H1 (cell line): ENCODE measurements at regions not wholly inside any gene's neighbourhood (a gene's known extent, or its start where the extent isn't known, plus 50 kb on each side); places are given as distances from the start of the nearest gene placed in this dataset.

ENCODE experiments used
- CTCF ChIA-PET: fragments of 300-600 bp; sonication (Branson Sonifier 250); formaldehyde crosslinking; loops from one replicate; lab custom pipeline; 2021; ENCODE audit not compliant: partially characterized antibody; lab: Charles Lee
- POLR2A ChIA-PET: fragments of 300-600 bp; sonication (Branson Sonifier 250); formaldehyde crosslinking; loops from one replicate; lab custom pipeline; 2021; ENCODE audit warnings: inconsistent platforms; ENCODE audit not compliant: partially characterized antibody; lab: Charles Lee
- DNase-seq, 2 experiments: peaks; one replicate each; pipeline versions ENCODE4 v3.0.0 to v3.0.0-alpha.2; 2010 to 2022; ENCODE audit warnings: low spot score in 2 of 2, low read depth in 1 of 2, mixed read lengths in 1 of 2
- FAIRE-seq: peaks from 2 replicates; lab custom pipeline; 2011; peaks lifted over from hg19 to GRCh38; lab: Jason Lieb, UNC
- H2AFZ ChIP-seq: 2 replicates; pipeline ENCODE4 v1.8.1; 2012; ENCODE audit warnings: low read length, inconsistent platforms
- H2AK5ac ChIP-seq: 2 replicates; pipeline ENCODE4 v1.6.1; 2013; ENCODE audit warnings: low read depth, low read length
- H2BK120ac ChIP-seq: replicated peaks from 2 replicates; pipeline ENCODE3; 2013; ENCODE audit warnings: low read depth, low read length, inconsistent platforms
- H2BK12ac ChIP-seq: 2 replicates; pipeline ENCODE4 v1.6.1; 2013; ENCODE audit warnings: low read depth, low read length
- H2BK15ac ChIP-seq: 2 replicates; pipeline ENCODE4 v1.6.1; 2013; ENCODE audit warnings: low read length
- H2BK20ac ChIP-seq: 2 replicates; pipeline ENCODE4 v1.6.1; 2013; ENCODE audit warnings: low read length
- H2BK5ac ChIP-seq: 2 replicates; pipeline ENCODE4 v1.6.1; 2013; ENCODE audit warnings: low read depth, low read length
- H3K14ac ChIP-seq: 2 replicates; pipeline ENCODE4 v1.6.1; 2013; ENCODE audit warnings: inconsistent platforms; ENCODE audit not compliant: insufficient read length
- H3K18ac ChIP-seq: 2 replicates; pipeline ENCODE4 v1.6.1; 2013; ENCODE audit warnings: low read length; ENCODE audit errors: extremely low read depth
- H3K23ac ChIP-seq: 2 replicates; pipeline ENCODE4 v1.6.1; 2013; ENCODE audit warnings: inconsistent platforms; ENCODE audit not compliant: insufficient read length
- H3K23me2 ChIP-seq: 2 replicates; pipeline ENCODE4 v1.6.1; 2013; ENCODE audit warnings: low read depth, low read length
- H3K27ac ChIP-seq: 2 replicates; pipeline ENCODE4 v1.6.1; 2011; ENCODE audit warnings: low read depth, low read length, inconsistent platforms
- H3K27me3 ChIP-seq, 4 experiments: replicated peaks in 1 of 4; 1 replicate in 1 of 4; 2 replicates in 3 of 4; pipeline versions ENCODE4 v1.6.1 to v1.8.1; 2011 to 2013; ENCODE audit warnings: low read length in 3 of 4, mild to moderate bottlenecking in 3 of 4, inconsistent platforms in 2 of 4, mixed read lengths in 2 of 4, moderate library complexity in 1 of 4; ENCODE audit not compliant: control insufficient read depth in 3 of 4, insufficient read depth in 3 of 4; ENCODE audit errors: extremely low read depth in 1 of 4
- H3K36me3 ChIP-seq, 4 experiments: 2 replicates each; pipeline versions ENCODE4 v1.6.1 to v1.8.1; 2011 to 2013; ENCODE audit warnings: mild to moderate bottlenecking in 4 of 4, low read length in 3 of 4, moderate library complexity in 2 of 4, control low read depth in 1 of 4, inconsistent platforms in 1 of 4; ENCODE audit not compliant: insufficient read depth in 4 of 4, control insufficient read depth in 2 of 4
- H3K4ac ChIP-seq: replicated peaks from 2 replicates; pipeline ENCODE3; 2013; ENCODE audit warnings: low read length, low read depth, mixed read lengths, inconsistent platforms; ENCODE audit not compliant: insufficient read length
- H3K4me1 ChIP-seq, 4 experiments: replicated peaks in 1 of 4; 1 replicate in 1 of 4; 2 replicates in 3 of 4; pipeline versions ENCODE4 v1.6.1 to v1.8.1; 2011 to 2013; ENCODE audit warnings: low read length in 3 of 4, inconsistent platforms in 2 of 4, mixed read lengths in 1 of 4; ENCODE audit not compliant: insufficient read depth in 4 of 4, control insufficient read depth in 3 of 4
- H3K4me2 ChIP-seq, 2 experiments: 2 replicates each; pipeline versions ENCODE4 v1.6.1 to v1.8.1; 2011 to 2013; ENCODE audit warnings: low read depth in 2 of 2, low read length in 2 of 2, control low read depth in 1 of 2, inconsistent platforms in 1 of 2, mild to moderate bottlenecking in 1 of 2; ENCODE audit not compliant: insufficient read depth in 1 of 2
- H3K4me3 ChIP-seq, 4 experiments: fragments of 200-600, 300-600 bp in 1 of 4; sonication (generic), shearing (Covaris generic), sonication (Bioruptor Twin) in 1 of 4; 2 replicates each; pipeline versions ENCODE4 v1.5.1 to v1.8.1; 2011 to 2016; ENCODE audit warnings: low read length in 4 of 4, low read depth in 3 of 4, control low read depth in 2 of 4, inconsistent platforms in 2 of 4, mild to moderate bottlenecking in 2 of 4, mixed read lengths in 1 of 4, moderate library complexity in 1 of 4; ENCODE audit not compliant: insufficient read depth in 2 of 4; ENCODE audit errors: extremely low read depth in 1 of 4
- H3K56ac ChIP-seq: replicated peaks from 2 replicates; pipeline ENCODE3; 2013; ENCODE audit warnings: low read depth, mild to moderate bottlenecking, mixed read lengths, low read length, inconsistent platforms; ENCODE audit not compliant: insufficient read length
- H3K79me1 ChIP-seq: 2 replicates; pipeline ENCODE4 v1.6.1; 2013; ENCODE audit warnings: low read depth, low read length, control low read depth
- H3K79me2 ChIP-seq, 2 experiments: 2 replicates each; pipeline versions ENCODE4 v1.6.1 to v1.8.1; 2012 to 2013; ENCODE audit warnings: low read length in 2 of 2, mild to moderate bottlenecking in 2 of 2, inconsistent platforms in 1 of 2; ENCODE audit not compliant: insufficient read depth in 2 of 2, control insufficient read depth in 1 of 2
- H3K9ac ChIP-seq, 4 experiments: replicated peaks in 1 of 4; 1 replicate in 1 of 4; 2 replicates in 3 of 4; pipeline versions ENCODE4 v1.6.1 to v1.8.1; 2011 to 2013; ENCODE audit warnings: low read depth in 3 of 4, low read length in 3 of 4, control low read depth in 2 of 4, mild to moderate bottlenecking in 2 of 4, moderate library complexity in 2 of 4, inconsistent platforms in 1 of 4; ENCODE audit errors: extremely low read depth in 1 of 4
- H3K9me3 ChIP-seq, 2 experiments: 2 replicates each; pipeline versions ENCODE4 v1.6.1 to v1.8.1; 2012 to 2013; ENCODE audit warnings: mild to moderate bottlenecking in 2 of 2, moderate library complexity in 2 of 2, control low read depth in 1 of 2, inconsistent platforms in 1 of 2, low read depth in 1 of 2, low read length in 1 of 2, mixed read lengths in 1 of 2; ENCODE audit not compliant: insufficient read depth in 2 of 2
- H4K20me1 ChIP-seq, 2 experiments: replicated peaks in 1 of 2; 2 replicates each; pipeline versions ENCODE3 to v1.8.1; 2011 to 2013; ENCODE audit warnings: inconsistent platforms in 2 of 2, low read length in 2 of 2, mild to moderate bottlenecking in 1 of 2; ENCODE audit not compliant: insufficient read depth in 2 of 2, control insufficient read depth in 1 of 2
- H4K5ac ChIP-seq: 2 replicates; pipeline ENCODE4 v1.6.1; 2013; ENCODE audit warnings: low read length, low read depth, mixed read lengths, inconsistent platforms; ENCODE audit not compliant: insufficient read length
- H4K8ac ChIP-seq: 2 replicates; pipeline ENCODE4 v1.8.0; 2013; ENCODE audit warnings: mild to moderate bottlenecking, moderate library complexity, low read length, inconsistent platforms; ENCODE audit not compliant: insufficient read depth; ENCODE audit errors: extremely low read depth
- H4K91ac ChIP-seq: replicated peaks from 2 replicates; pipeline ENCODE3; 2013; ENCODE audit warnings: low read length, mixed read lengths, inconsistent platforms; ENCODE audit not compliant: insufficient read length
- CHD2 ChIP-seq: IDR thresholded peaks from 2 replicates; pipeline ENCODE4 v1.6.1; 2012; ENCODE audit warnings: low read length, improper control_type of control experiment
- EP300 ChIP-seq, 2 experiments: IDR thresholded peaks; 1 replicate in 1 of 2; 2 replicates in 1 of 2; pipeline ENCODE4 v1.6.1; 2011 to 2012; ENCODE audit warnings: low read depth in 2 of 2, low read length in 2 of 2, mild to moderate bottlenecking in 2 of 2, borderline replicate concordance in 1 of 2, inconsistent platforms in 1 of 2, moderate library complexity in 1 of 2
- EZH2 ChIP-seq: fragments of 200-600 bp; sonication (generic); IDR thresholded peaks from 2 replicates; pipeline ENCODE4 v1.7.1; 2012; ENCODE audit warnings: low read depth, mild to moderate bottlenecking, moderate library complexity, low read length, inconsistent platforms; ENCODE audit not compliant: severe bottlenecking
- GTF2F1 ChIP-seq: IDR thresholded peaks from 2 replicates; pipeline ENCODE4 v1.6.1; 2012; ENCODE audit warnings: low read depth, low read length, improper control_type of control experiment, borderline replicate concordance
- JUN ChIP-seq: IDR thresholded peaks from 2 replicates; pipeline ENCODE4 v1.6.1; 2011; ENCODE audit warnings: low read depth, mild to moderate bottlenecking, improper control_type of control experiment, low read length
- NRF1 ChIP-seq: IDR thresholded peaks from 2 replicates; pipeline ENCODE4 v1.6.1; 2011; ENCODE audit warnings: mild to moderate bottlenecking, low read depth, low read length, improper control_type of control experiment
- SP1 ChIP-seq: IDR thresholded peaks from 2 replicates; pipeline ENCODE4 v1.6.1; 2011; ENCODE audit warnings: low read depth, low read length
- SUZ12 ChIP-seq: fragments of 200-600 bp; sonication (generic); IDR thresholded peaks from 2 replicates; pipeline ENCODE4 v1.6.1; 2012; ENCODE audit warnings: mild to moderate bottlenecking, inconsistent platforms, low read length, moderate library complexity, mixed read lengths
- TAF7 ChIP-seq: optimal IDR thresholded peaks from 2 replicates; pipeline ENCODE3; 2011; ENCODE audit warnings: low read depth, mild to moderate bottlenecking, inconsistent platforms, low read length, moderate library complexity, borderline replicate concordance
- TBP ChIP-seq: IDR thresholded peaks from 2 replicates; pipeline ENCODE4 v1.6.1; 2011; ENCODE audit warnings: low read depth, low read length, improper control_type of control experiment
- ZNF274 ChIP-seq: IDR thresholded peaks from 2 replicates; pipeline ENCODE4 v1.7.0; 2012; ENCODE audit warnings: low read length, borderline replicate concordance; ENCODE audit errors: extremely low read depth
- WGBS, 2 experiments: shearing (Covaris generic) in 1 of 2; methylation state at CpG; one replicate each; pipeline versions ENCODE4 v1.1.6 to v1.1.7; 2013 to 2015; ENCODE audit warnings: low lambda C conversion rate in 2 of 2, mixed read lengths in 2 of 2, inconsistent platforms in 1 of 2, low coverage in 1 of 2, missing lambda C conversion rate in 1 of 2; ENCODE audit not compliant: insufficient replicate concordance in 2 of 2, insufficient coverage in 1 of 2, insufficient read length in 1 of 2; ENCODE audit errors: extremely low coverage in 1 of 2, missing lambda C conversion rate in 1 of 2; 5-methylcytosine and 5-hydroxymethylcytosine counted together
- TF ChIP-seq, protein P1 (sequence below), 3 experiments: IDR thresholded peaks; 1 replicate in 2 of 3; 2 replicates in 1 of 3; pipeline versions ENCODE4 v1.5.1 to v1.6.1; 2011; ENCODE audit warnings: low read length in 3 of 3, mild to moderate bottlenecking in 3 of 3, inconsistent platforms in 2 of 3, low read depth in 1 of 3, moderate library complexity in 1 of 3; ENCODE audit not compliant: insufficient read depth in 1 of 3; ENCODE audit errors: control extremely low read depth in 1 of 3

DNA sequence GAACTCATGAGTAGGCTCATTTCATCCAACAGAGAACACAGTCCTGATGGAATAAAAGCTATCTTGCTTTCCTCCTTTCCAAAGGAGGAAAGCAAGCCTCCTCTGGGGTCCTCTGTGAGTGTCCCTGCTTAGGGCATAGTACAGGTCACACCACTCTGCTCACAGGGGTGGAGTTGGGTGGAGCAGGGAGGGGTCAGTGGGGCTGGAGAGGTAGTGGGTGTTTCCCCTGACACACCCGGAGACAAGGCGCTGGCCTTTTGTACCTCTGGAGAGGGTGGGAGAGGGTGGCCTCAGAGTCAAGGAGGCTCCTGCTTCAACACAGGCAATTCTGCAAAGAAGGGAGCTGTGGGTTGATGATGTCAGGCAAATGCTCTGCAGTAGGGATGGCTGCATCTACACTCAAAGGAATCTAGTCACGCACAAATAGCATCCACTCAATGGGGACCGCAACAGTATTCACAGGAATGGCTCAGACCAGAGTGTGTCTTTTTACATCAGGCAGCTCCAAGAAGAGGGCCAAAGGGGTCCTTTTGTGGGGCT lies 58.6 kb upstream of the PLXNA2 start:
- no peaks in the 10 kb centered on the region for H3K79me1 ChIP-seq
- H2AFZ ChIP-seq, result no peak overlapping the region
- no peak overlapping the region for H2BK15ac ChIP-seq
- H2BK12ac ChIP-seq, result no peak overlapping the region
- peaks cover 2 to 5% (median 3%) of the 10 kb centered on the region in 4 experiments; a peak in 6 of 7 replicates for H3K4me1 ChIP-seq
- H3K18ac ChIP-seq, result no peak overlapping the region
- FAIRE-seq (no peak), DNase-seq (no peak)
- H2BK5ac ChIP-seq, result no peak overlapping the region
- H2BK20ac ChIP-seq, result no peak overlapping the region
- H3K36me3 ChIP-seq, result no peaks in the 10 kb centered on the region
- WGBS, 2 experiments, result 96% methylated on average over 4 of the region's 4 CpGs; no CpG with 5 or more reads in 1 of the 2 experiments
- H3K23me2 ChIP-seq, result no peaks in the 10 kb centered on the region
- H3K4ac ChIP-seq, result no peak overlapping the region
- CTCF ChIA-PET, result interaction anchor here (0.5 to 1.4 kb wide), 2 partner anchors 158 to 1945 kb away, joined by 3 read pairs; no protein-coding TSS in a partner anchor
- H3K14ac ChIP-seq, result no peak overlapping the region
- no peaks in the 10 kb centered on the region for H3K79me2 ChIP-seq
- no peak overlapping the region for H3K9ac ChIP-seq
- no peak overlapping the region for H3K56ac ChIP-seq
- no peak overlapping the region for H4K91ac ChIP-seq
- no peak overlapping the region for H4K5ac ChIP-seq
- no peak overlapping the region for H3K27ac ChIP-seq
- no peaks in the 10 kb centered on the region for H3K27me3 ChIP-seq
- H3K9me3 ChIP-seq, result no peaks in the 10 kb centered on the region
- H4K8ac ChIP-seq, result no peak overlapping the region
- H3K23ac ChIP-seq, result no peak overlapping the region
- POLR2A ChIA-PET, result no interaction called here
- no peaks in the 10 kb centered on the region for H4K20me1 ChIP-seq
- H3K4me3 ChIP-seq, result no peak overlapping the region
- H3K4me2 ChIP-seq, result no peak overlapping the region
- H2AK5ac ChIP-seq, result no peak overlapping the region
- no peak overlapping the region for H2BK120ac ChIP-seq
- TF ChIP-seq SUZ12, result no peak
- no peak for TF ChIP-seq ZNF274
- no peak for TF ChIP-seq TAF7
- no peak for TF ChIP-seq EP300 (IDR thresholded peaks at IDR 0.05; ENCODE audit: borderline replicate concordance in 1 of 2, low read depth in 2 of 2, low read length in 2 of 2)
- no peak for TF ChIP-seq CHD2
- no peak for TF ChIP-seq NRF1
- no peak for TF ChIP-seq SP1
- TF ChIP-seq JUN, result no peak
- TF ChIP-seq EZH2, result no peak
- TF ChIP-seq GTF2F1, result no peak
- TF ChIP-seq, protein P1, sequence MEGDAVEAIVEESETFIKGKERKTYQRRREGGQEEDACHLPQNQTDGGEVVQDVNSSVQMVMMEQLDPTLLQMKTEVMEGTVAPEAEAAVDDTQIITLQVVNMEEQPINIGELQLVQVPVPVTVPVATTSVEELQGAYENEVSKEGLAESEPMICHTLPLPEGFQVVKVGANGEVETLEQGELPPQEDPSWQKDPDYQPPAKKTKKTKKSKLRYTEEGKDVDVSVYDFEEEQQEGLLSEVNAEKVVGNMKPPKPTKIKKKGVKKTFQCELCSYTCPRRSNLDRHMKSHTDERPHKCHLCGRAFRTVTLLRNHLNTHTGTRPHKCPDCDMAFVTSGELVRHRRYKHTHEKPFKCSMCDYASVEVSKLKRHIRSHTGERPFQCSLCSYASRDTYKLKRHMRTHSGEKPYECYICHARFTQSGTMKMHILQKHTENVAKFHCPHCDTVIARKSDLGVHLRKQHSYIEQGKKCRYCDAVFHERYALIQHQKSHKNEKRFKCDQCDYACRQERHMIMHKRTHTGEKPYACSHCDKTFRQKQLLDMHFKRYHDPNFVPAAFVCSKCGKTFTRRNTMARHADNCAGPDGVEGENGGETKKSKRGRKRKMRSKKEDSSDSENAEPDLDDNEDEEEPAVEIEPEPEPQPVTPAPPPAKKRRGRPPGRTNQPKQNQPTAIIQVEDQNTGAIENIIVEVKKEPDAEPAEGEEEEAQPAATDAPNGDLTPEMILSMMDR (IDR thresholded peaks at IDR 0.05; ENCODE audit: control extremely low read depth in 1 of 3, insufficient read depth in 1 of 3, low read depth in 1 of 3, low read length in 3 of 3), result no peak
- TF ChIP-seq TBP, result no peak
